T-helper 1 cell treated with Interleukin-12 subunit alpha and Interleukin-12 subunit beta and Interleukin-4 antibody, amounts not matched to agents 30 ng/mL and 1 ng/mL, for 36 hours (primary cell): ENCODE measurements at regions not wholly inside any gene's neighbourhood (a gene's known extent, or its start where the extent isn't known, plus 50 kb on each side); places are given as distances from the start of the nearest gene placed in this dataset.
"Not testable (repeated sequence)": the region's sequence is repeated elsewhere in the genome, so short reads cannot be mapped to it uniquely, and the experiment has no call there.

Experiments
- intact Hi-C: fragments of 100-400 bp; cut with micrococcal nuclease; formaldehyde crosslinking; loops from one replicate; pipeline ENCODE4 v1.15.1; 2024

GRCh38 chr4:62474802-62475201, 1274.7 kb downstream of the ADGRL3 start:
- intact Hi-C loops = no loop called here

GRCh38 chr4:62471021-62471420, 1270.9 kb downstream of the ADGRL3 start:
- intact Hi-C loops = no loop called here

- intact Hi-C loops = no loop called here
Observed at GRCh38 chr4:62470421-62470983, 1270.4 kb downstream of the ADGRL3 start.

GRCh38 chr4:62470020-62470419, 1269.9 kb downstream of the ADGRL3 start:
- intact Hi-C loops = no loop called here

- intact Hi-C loops = loop anchor here (1.0 kb wide), 1 partner anchor 48 kb away; no protein-coding TSS in a partner anchor
Observed at GRCh38 chr4:62461961-62462360, 1261.8 kb downstream of the ADGRL3 start.

GRCh38 chr4:62460329-62460728, 1260.2 kb downstream of the ADGRL3 start:
- intact Hi-C loops = no loop called here

GRCh38 chr4:62457356-62457755, 1257.2 kb downstream of the ADGRL3 start:
- intact Hi-C loops = no loop called here

GRCh38 chr4:62455871-62456270, 1255.7 kb downstream of the ADGRL3 start:
- intact Hi-C loops = no loop called here

GRCh38 chr4:62454535-62454934, 1254.4 kb downstream of the ADGRL3 start:
- intact Hi-C loops = no loop called here

GRCh38 chr4:62450740-62451139, 1250.6 kb downstream of the ADGRL3 start:
- intact Hi-C loops = no loop called here

GRCh38 chr4:62449538-62449937, 1249.4 kb downstream of the ADGRL3 start:
- intact Hi-C loops = no loop called here

GRCh38 chr4:62448911-62449310, 1248.8 kb downstream of the ADGRL3 start:
- intact Hi-C loops = no loop called here

GRCh38 chr4:62439051-62439450, 1238.9 kb downstream of the ADGRL3 start:
- intact Hi-C loops = no loop called here

GRCh38 chr4:62434921-62435320, 1234.8 kb downstream of the ADGRL3 start:
- intact Hi-C loops = no loop called here

GRCh38 chr4:62431513-62432231, 1231.5 kb downstream of the ADGRL3 start:
- intact Hi-C loops = not testable (repeated sequence)

- intact Hi-C loops = no loop called here
Observed at GRCh38 chr4:62429297-62429696, 1229.2 kb downstream of the ADGRL3 start.

- intact Hi-C loops = no loop called here
Observed at GRCh38 chr4:62415256-62415655, 1215.1 kb downstream of the ADGRL3 start.

GRCh38 chr4:62414563-62414962, 1214.4 kb downstream of the ADGRL3 start:
- intact Hi-C loops = no loop called here

- intact Hi-C loops = no loop called here
Observed at GRCh38 chr4:62410371-62411003, 1210.4 kb downstream of the ADGRL3 start.

GRCh38 chr4:62408454-62408853, 1208.3 kb downstream of the ADGRL3 start:
- intact Hi-C loops = no loop called here

- intact Hi-C loops = no loop called here
Observed at GRCh38 chr4:62407534-62407933, 1207.4 kb downstream of the ADGRL3 start.

GRCh38 chr4:62402088-62402806, 1202.1 kb downstream of the ADGRL3 start:
- intact Hi-C loops = no loop called here
